SHP77 treated with DMSO at 0.1 percent for 48 hours (cell line): ENCODE measurements at regions not wholly inside any gene's neighbourhood (a gene's known extent, or its start where the extent isn't known, plus 50 kb on each side); places are given as distances from the start of the nearest gene placed in this dataset.
"Not testable (repeated sequence)": the region's sequence is repeated elsewhere in the genome, so short reads cannot be mapped to it uniquely, and the experiment has no call there.

Source experiments
- DNase-seq: peaks from one replicate; lab custom pipeline; 2025; lab: John Stamatoyannopoulos, UW

DNA sequence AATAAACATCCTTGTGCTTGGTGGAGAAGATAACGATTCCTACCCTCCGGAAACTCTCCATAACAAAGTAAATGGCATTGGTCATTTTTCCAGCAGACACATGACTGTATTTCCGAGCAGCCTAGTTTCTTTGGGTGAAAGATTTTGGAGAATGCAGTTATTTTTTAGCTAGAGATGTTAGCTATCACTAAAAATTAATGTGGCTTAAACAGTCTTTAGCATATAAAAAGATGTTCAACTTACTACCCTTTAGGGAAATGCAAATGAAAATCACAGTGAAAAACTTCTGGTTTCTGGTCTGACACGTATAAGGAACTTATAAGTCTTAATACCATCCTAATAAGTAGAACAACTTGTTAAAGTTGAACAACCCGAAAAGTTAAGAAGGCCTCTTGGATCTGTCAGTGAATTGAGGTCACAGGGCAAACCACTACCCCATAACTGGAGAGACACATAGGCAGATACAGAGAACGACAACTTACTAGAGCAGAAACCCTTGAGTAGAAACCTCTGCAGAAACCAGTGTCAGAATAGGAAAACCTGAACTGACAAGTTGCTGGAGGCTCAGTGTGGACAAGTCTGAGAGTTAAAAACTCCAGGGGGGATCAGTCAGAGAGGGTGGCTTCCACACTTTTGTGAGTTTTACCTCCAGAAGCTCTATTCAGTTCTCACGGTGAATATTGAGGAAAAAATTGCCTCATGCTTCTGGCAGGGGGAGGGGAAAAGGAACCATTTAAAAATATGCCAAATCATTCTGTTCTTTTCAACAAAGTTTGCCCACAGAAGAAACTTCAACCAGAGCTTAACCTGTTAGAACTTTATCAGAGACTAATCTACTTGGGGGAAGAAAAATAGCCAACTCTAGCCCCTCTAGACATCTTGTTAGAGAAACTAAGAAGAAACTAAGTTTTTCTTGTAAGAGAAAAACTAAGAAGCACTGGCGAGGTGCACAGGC lies 325.2 kb upstream of the RPS23 start:
- DNase-seq = no peak

DNA sequence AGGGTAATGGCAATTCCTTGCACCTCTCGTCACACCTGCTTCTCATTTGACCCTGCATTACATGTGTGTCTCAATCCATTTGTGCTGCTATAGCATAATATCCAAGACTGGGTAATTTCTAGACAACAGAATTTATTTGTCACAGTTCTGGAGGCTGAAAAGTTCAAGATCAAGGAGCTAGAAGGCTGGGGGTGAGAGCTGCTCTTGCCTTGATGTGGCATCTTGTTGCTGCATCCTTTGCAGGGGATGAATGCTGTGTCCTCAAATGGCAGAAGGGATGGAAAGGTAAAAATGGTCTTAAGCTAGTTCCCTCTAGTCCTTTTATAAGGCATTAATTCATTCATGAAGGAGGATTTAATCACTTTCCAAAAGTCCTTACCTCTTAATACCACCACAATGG lies 323.7 kb upstream of the RPS23 start:
- DNase-seq = no peak

DNA sequence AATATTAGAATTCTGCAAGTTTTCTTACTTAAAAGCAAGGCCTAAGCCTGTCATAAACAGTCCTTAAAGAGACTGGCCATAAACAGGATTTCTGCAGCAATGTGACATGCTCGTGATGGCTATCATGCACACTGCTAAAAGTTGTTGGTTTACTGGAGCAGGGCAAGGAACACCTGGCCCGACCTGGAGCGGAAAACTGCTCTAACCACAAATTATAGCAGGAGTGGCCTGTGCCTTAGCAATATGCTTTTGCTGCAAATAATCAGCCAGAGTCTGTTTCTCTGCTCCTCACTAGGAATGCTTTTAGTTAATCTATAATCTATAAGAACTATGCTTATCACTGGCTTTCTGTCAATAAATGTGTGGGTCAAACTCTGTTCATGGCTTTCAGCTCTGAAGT lies 322.9 kb upstream of the RPS23 start:
- DNase-seq = no peak

DNA sequence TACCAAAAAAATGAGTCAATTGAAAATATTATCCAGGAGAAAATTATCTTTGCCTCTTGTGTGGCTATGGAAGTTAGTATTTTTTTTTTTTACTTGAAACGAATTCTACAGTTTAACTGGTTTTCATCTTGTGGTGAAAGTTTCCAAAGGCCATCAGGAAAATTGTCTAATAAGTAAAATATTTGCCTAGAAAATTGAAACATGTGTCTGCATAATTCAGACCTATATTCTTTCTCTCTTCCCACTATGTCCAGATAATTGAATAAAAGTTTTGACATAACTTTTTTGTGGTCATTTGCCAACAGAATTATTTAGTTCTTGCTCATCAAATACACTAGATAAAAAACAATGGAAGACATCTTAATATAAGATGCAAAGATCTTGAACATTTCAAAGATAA lies 321.5 kb upstream of the RPS23 start:
- DNase-seq = no peak

DNA sequence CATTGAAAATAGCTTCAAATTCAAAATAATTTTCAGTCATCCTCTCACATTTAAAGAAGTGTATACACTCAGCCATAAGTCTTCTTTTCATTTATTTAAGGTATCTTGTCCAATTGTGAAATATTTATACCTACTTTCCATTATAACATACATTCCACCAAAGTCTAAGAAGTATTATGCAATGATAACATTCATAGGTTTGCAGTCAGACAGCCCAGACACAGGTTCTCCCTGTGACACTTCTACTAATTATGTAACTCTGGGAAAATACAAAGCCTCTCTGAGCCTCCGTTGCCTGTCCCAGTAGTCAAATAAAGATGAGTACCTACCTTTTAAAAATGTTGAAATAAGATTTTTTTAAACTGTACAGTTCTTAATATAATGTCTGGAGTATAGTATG lies 320.9 kb upstream of the RPS23 start:
- DNase-seq = no peak

DNA sequence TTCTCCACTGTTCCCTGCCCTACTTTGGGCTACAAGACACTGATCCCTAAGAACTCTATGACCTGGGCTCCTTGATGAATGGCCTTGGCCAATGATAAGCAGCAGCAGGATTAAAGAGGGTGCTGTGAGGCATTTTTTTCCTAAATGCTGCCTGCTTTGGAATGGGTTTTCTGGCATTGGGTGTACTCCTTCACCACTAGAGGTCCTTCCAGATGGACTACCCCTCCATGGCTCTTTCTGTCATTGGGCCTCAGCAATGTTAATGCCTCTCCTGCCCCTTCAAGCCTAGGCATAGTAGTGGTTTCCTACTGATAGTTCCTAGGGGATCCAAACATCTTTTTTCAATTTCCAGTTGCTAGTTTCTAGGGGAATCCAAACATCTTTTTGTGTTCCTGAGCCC lies 319.3 kb upstream of the RPS23 start:
- DNase-seq = no peak

DNA sequence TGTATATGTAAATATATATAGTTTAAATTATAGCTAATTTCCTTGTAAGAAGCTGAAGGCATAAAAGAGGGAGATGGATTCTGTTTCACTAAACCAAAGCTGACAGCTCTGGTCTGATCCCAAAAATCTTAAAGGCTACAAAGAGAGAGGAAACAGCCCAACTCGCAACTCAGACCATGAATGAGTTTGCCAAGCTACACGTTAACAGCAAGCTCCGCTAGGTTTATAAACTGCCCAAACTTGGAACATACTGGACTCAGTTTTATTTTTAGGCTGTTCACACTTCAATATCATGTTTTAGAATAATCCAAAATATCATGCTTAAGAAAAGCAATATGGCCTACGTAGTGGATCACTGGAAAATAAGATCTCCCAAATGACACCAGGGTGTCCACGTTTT lies 318.3 kb upstream of the RPS23 start:
- DNase-seq = no peak

DNA sequence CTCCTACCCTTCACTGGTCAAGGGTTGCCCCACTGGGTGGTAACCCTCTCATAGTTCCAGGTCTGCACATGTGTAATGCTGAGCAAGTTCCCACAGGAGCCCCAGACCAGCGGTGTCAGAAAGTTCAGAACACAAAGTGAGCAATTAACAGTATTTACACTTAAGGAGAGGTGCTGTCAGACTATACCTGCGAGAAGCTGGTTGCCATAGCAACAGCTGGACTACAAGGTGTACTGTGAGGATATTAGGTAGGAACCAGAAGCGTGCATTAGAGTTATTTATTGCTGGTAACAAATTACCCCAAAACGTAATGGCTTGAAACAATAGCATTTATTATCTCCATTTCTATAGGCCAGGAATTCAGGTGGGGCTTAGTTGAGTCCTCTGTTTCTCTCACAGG lies 317.0 kb upstream of the RPS23 start:
- no peak for DNase-seq

DNA sequence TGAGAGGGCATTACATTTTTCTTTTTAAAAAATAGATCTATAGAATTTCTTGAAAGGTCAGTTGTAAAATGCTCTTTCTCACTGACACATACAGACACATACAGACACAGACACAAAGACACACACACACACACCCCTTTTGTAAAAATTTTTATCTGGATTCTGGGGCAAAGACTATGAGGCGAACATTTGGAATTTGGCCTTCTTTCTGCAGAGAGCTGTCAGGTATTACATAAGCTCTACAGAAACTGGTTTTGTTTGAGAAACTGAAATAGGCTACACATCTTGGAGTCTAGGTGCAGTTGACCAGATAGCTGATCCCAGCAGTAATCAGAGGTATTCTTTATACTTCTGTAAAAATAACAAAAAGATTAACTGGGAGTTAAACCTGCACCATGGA lies 315.9 kb upstream of the RPS23 start:
- no peak for DNase-seq

DNA sequence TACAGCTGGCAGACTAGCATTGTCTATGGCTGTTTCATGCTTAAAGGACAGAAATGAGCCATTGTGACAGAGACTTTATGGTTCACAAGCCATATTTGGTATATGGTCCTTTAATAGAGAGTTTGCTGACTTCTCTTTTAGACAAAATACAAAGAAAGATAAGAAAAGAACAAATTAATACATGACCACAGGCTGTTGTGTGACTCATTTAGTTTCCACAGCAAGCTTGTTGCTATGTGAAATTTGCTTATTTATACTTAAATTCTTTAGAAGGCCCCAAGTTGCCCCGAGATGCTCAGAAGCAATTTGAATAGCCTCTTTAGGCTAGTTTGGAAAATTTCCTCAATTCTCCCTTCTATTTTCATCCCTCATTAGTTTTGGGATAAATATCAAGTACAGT lies 315.3 kb upstream of the RPS23 start:
- no peak for DNase-seq

DNA sequence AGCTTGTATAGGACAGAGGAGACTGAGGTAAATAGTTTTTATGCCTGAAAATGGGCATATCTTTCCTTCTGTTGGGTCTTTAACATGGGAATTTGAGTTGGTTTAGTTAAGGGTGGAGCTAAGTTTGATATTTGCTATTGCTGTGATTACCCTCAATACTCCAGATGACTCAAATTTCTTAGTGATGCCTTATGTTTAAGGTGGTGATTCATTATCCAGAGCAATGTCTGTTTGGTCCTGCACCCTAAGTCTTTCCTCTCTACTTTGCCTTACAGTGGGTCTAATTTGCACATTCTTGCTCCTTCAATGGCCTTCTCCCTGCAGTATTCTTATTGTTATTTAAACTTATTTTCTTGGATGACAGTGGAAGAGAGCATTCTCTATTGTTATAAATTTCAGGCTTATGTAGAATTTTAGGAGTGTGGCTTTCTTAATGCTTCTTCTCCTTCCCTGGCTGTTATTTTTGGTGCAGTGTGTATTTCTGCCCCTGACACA lies 312.9 kb upstream of the RPS23 start:
- no peak for DNase-seq

DNA sequence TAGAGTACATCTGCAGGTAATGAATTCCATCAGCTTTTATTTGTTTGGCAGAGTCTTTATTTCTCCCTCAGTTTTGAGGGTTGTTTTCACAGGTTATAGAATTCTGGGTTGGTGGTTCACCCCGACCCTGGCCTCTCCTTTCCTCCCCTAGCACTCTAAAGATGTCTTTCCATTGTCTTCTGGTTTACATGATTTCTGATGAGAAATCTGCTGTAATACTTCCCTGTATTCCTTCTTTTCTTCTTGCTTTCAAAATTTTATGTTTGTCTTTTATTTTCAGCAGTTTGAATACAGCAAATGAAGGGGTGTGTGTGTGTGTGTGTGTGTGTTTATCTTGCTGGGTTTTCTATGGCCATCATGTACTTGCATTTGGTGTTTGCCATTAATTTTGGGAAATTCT lies 312.0 kb upstream of the RPS23 start:
- DNase-seq = no peak

DNA sequence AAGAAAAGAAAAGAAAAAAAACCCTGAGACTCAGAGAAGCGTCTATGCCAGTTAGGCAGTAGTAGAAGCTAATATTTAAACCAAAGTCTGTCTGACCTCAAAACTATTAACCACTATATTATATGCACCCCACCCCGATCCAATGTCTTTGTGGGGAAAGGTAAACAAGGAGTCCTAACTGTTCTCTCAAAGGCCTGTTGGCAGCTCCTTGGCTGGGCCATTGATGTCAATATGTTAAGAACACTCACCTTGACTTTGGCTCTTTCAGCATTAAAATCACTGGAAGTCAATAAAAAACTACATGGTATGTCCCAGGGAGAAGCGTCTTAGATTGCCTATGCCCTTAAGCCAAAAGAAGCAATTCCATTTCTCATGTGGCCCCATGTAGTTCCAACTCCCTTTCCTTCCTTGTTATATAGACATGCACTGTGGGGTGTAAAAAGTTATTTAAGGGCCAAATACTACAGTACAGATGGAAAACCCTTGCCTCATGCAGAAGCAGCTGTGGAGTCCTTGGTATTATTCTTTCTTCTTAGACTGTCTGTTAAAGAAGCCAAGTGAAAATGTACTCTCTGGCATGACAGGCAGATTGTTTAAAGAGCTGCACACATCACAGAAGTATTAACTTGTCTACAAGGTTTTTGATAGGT lies 308.6 kb upstream of the RPS23 start:
- DNase-seq = no peak

DNA sequence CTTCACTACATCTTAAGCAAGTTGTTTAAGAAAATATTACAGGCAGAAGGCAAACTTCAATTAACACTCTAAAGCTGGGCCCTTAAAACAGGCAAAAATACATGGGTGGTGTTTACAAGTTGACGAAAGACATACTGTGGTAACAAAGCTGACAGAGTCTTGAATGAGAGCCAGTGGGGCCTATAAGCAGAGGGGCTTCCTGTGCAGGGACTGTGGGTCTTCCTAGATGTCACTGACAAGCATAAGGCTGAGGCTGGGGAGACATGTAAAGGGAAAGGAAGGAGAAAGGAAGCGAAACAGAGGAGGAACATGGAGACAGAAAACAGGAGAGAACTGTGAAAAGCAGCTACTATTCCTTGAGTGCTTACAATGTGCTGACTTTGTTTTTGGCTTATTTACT lies 308.0 kb upstream of the RPS23 start:
- DNase-seq = no peak

DNA sequence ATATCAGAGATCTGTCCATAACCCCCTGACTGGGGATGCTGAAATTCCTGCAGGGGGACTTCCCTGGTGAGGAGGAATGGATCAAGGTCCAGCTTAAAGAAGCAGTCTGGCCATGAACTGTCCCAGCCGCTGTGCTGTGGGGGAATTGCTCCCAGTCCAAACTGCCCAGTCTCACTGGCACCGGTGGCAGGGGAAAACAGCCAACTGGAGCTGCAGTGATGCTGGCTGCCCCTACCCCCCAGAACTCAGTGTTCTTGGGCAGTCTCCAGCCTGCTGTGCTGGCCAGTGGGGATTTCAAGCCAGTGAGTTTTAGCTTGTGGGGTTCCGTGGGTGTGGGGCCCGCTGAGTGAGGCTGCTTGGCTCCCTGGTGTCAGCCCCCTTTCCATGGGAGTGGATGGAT lies 306.5 kb upstream of the RPS23 start:
- DNase-seq = no peak

DNA sequence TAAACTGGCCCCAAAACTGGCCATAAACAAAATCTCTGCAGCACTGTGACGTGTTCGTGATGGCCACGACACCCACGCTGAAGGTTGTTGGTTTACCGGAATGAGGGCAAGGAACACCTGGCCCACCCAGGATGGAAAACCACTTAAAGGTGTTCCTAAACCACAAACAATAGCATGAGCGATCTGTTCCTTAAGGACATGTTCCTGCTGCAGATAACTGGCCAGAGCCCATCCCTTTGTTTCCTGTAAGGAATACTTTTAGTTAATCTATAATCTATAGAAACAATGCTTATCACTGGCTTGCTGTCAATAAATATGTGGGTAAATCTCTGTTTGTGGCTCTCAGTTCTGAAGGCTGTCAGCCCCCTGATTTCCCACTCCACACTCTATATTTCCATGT lies 305.2 kb upstream of the RPS23 start:
- DNase-seq = not testable (repeated sequence)

DNA sequence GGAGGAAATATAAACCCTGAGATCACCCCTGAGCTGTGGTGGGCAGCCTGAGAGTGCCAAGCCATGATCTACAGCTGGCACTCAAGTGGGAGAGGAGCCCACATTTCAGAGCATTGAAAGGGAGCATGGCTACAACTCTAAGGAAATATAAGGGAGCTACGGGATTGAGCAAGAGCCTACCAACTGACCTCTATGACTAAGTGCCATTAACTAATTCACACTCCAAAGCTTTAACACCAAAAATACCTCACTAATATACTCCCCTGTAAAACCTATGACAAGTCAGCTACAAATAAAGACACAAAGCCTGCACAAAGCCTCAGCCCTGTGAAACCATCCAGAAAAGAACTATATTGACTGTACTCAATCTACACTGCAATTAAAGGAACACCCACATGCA lies 286.8 kb upstream of the RPS23 start:
- DNase-seq = no peak

DNA sequence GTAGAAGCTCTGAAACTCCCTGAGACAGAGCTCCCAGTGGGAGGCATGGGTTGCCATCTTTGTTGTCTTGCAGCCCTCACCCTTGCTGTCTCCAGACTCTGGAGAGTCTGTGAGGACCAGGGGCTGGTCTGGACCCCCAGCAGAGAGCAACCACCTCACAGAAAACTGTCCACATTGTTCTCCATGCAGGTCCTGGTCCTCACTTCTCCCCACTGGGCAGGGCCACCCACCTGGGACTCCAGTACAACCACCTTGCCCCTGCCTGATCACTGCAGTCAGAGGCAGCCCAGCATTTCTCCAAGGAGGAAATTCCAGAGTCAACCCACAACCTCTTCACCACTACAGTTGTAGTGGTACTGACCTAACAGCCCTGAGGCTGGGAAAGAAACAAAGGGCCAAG lies 285.6 kb upstream of the RPS23 start:
- no peak for DNase-seq

DNA sequence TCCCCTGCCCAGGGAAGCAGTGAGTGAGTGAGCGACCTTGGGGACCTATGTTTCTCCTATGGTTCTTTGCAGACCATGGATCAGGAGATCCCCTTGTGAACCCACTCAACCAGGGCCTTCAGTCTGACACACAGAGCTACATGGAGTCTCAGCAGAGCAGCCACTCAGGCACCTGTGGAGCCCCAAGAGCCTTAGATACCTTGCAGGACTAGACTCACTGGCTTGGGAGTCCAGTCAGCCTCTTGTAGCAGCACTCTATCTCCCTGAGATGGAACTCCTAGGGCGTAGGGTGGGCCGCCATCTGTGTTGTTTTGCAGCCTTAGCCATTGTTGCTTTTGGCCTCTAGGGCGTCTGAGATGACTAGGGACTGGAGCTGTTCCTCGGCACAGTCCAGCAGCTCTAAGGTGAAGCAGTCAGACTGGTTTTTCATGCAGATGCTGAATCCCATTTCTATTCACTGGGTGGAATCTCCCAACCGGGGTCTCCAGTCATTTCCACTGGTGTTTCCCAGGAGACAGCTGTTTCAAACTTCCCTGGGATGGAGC lies 284.6 kb upstream of the RPS23 start:
- DNase-seq = no peak

DNA sequence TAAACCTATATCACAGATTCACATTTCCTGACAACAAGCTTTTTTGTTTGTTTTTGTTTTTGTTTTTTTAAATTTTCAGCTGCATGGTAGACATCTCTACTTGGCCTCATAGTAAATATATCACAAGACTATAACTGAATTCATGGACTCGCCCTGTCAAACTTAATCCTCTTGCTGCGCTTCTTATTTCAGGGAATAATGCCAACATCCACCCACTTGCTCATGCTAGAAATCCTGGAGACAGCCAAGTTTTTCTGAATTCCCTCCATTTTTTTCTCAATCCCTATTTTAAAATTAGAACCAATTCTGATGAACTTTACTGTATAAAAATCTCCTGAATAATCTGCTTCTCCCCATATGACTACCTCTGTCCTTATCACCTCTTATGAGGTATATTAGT lies 283.6 kb upstream of the RPS23 start:
- DNase-seq = no peak

DNA sequence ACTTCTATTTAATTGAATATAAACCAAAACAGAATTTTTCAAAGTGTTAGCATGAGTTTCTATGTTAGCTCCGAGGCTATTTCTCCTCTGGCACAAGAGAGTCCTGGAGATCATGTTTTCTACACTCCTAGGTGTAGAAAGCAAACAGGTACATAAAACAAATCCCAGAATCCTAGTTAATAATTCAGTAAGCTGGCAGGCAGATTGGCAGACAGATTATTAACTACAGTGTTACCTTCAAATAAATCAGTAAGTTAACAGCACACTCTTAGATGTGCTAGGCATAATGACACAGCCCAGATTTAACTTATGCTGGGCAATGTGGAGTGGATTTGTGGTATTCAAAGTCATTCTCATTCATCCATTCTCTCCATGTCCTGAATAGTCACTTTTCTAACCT lies 282.8 kb upstream of the RPS23 start:
- DNase-seq = no peak

DNA sequence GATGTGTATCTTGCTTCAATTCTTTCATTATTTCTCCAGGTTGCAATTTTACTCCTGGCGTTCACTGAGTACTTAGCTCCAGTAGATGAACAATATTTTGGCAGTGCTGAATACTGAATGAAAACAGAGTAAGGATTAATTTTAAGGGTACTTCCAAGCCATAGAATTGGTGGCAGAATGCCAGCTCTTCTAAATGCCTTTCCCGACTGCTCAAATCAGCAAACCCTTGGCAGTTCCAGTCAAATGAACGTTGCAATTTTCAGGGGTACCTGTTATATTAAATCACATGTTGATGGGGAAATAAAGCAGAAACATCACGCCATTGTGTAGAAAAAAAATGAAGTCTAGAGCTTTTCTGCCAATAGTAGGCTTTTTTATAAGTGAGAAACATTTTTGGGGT lies 282.4 kb upstream of the RPS23 start:
- no peak for DNase-seq

DNA sequence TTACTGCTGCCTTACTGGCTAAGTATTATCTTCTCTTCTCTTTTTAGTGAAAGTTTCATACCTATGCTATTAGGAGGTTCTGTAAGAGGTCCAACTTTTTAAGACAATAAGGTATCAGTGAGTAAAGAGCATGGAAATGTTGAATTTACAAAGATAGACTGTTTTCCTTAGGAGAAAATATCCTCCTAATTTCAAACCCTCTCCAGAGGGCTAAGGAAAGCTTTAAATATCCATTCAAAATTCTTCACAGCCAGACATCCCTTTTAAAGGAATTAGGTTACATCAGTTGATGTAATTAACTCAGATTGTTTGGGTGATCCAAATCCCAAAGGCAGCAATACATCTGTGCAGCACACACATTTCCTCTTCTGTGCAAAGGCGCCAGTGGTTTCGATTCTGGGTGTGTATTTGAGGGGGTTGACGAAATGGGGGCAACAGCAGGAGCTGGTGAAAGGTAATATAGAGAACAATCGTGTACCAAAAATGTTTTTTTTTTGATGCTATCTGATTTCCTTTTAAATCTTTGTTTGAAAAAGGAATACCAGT lies 273.8 kb upstream of the RPS23 start:
- no peak for DNase-seq
